B cell (primary cell): ENCODE measurements at regions not wholly inside any gene's neighbourhood (a gene's known extent, or its start where the extent isn't known, plus 50 kb on each side); places are given as distances from the start of the nearest gene placed in this dataset.

Experiments used
- ATAC-seq: fragments of 200-7000 bp; cut with Tn5 transposase; one replicate; pipeline ENCODE4 v1.10.0; 2021; ENCODE audit warnings: low read depth, mild to moderate bottlenecking, moderate number of reproducible peaks, moderate library complexity
- CTCF ChIA-PET: fragments of 350-600 bp; sonication (Branson Sonifier 250); formaldehyde crosslinking; loops from one replicate; lab custom pipeline; 2021; ENCODE audit warnings: antibody characterized with exemption, inconsistent platforms; lab: Charles Lee
- POLR2A ChIA-PET: fragments of 350-600 bp; sonication (Branson Sonifier 250); formaldehyde crosslinking; loops from one replicate; lab custom pipeline; 2021; ENCODE audit warnings: antibody characterized with exemption; lab: Charles Lee
- DNase-seq: peaks from one replicate; pipeline ENCODE4 v3.0.0; 2013
- H2AFZ ChIP-seq: 2 replicates; pipeline ENCODE4 v1.6.1; 2012; ENCODE audit warnings: mild to moderate bottlenecking, low read depth, low read length; ENCODE audit not compliant: insufficient read depth, poor library complexity, severe bottlenecking
- H3K27ac ChIP-seq, 2 donors: 1 replicate in 1 of 2; 2 replicates in 1 of 2; pipeline ENCODE4 v1.5.1; 2012 to 2013; ENCODE audit warnings: low read length in 2 of 2, mild to moderate bottlenecking in 2 of 2, moderate library complexity in 1 of 2
- H3K27me3 ChIP-seq, 4 experiments: fragments of 200-600 bp in 1 of 4; sonication (generic) in 1 of 4; replicated peaks in 1 of 4; 1 replicate in 2 of 4; 2 replicates in 2 of 4; pipeline versions ENCODE4 v1.6.1 to v1.7.0; 2013 to 2016; ENCODE audit warnings: low read length in 3 of 4, mild to moderate bottlenecking in 2 of 4, mixed read lengths in 1 of 4, moderate library complexity in 1 of 4; ENCODE audit not compliant: insufficient read depth in 4 of 4, control insufficient read depth in 3 of 4; ENCODE audit errors: control extremely low read depth in 1 of 4
- H3K36me3 ChIP-seq, 2 experiments: replicated peaks in 1 of 2; 1 replicate in 1 of 2; 2 replicates in 1 of 2; pipeline versions ENCODE4 v1.6.1 to v1.7.1; 2013; ENCODE audit warnings: low read length in 1 of 2; ENCODE audit not compliant: insufficient read depth in 2 of 2, control insufficient read depth in 1 of 2; ENCODE audit errors: control extremely low read depth in 1 of 2, extremely low read depth in 1 of 2
- H3K4me1 ChIP-seq, 2 donors: fragments of 200-600 bp in 1 of 2; sonication (generic) in 1 of 2; 1 replicate in 1 of 2; 2 replicates in 1 of 2; pipeline versions ENCODE4 v1.5.1 to v1.6.1; 2013 to 2017; ENCODE audit warnings: low read length in 2 of 2; ENCODE audit not compliant: control insufficient read depth in 2 of 2, insufficient read depth in 2 of 2
- H3K4me2 ChIP-seq: replicated peaks from 2 replicates; pipeline ENCODE3; 2012; ENCODE audit warnings: mild to moderate bottlenecking, low read depth, low read length; ENCODE audit not compliant: poor library complexity, severe bottlenecking
- H3K4me3 ChIP-seq, 5 experiments: fragments of 200-600 bp in 1 of 5; sonication (generic) in 1 of 5; 1 replicate in 3 of 5; 2 replicates in 2 of 5; pipeline versions ENCODE4 v1.5.1 to v1.7.0; 2011 to 2016; ENCODE audit warnings: low read length in 4 of 5, mild to moderate bottlenecking in 4 of 5, low read depth in 2 of 5, control low read depth in 1 of 5, moderate library complexity in 1 of 5; ENCODE audit not compliant: insufficient read depth in 1 of 5; ENCODE audit errors: control extremely low read depth in 1 of 5, extremely low read depth in 1 of 5
- H3K79me2 ChIP-seq: fragments of 200-600 bp; sonication (generic); one replicate; pipeline ENCODE4 v1.6.0; 2016; ENCODE audit warnings: low read length; ENCODE audit not compliant: control insufficient read depth, insufficient read depth
- H3K9ac ChIP-seq: fragments of 200-600 bp; sonication (generic); 2 replicates; pipeline ENCODE4 v1.6.1; 2017; ENCODE audit warnings: mild to moderate bottlenecking, low read length, moderate library complexity
- H3K9me3 ChIP-seq, 3 donors: one replicate each; pipeline versions ENCODE4 v1.6.1 to v1.7.1; 2013; ENCODE audit warnings: low read length in 2 of 3; ENCODE audit not compliant: control insufficient read depth in 2 of 3, insufficient read depth in 1 of 3; ENCODE audit errors: control extremely low read depth in 1 of 3
- H4K20me1 ChIP-seq: 2 replicates; pipeline ENCODE4 v1.6.0; 2012; ENCODE audit warnings: mild to moderate bottlenecking, low read length; ENCODE audit not compliant: insufficient read depth, control insufficient read depth, poor library complexity, severe bottlenecking
- H3K27ac Mint-ChIP-seq: one replicate; pipeline ENCODE4 v1.8.0; 2021; ENCODE audit warnings: mixed read lengths
- H3K27me3 Mint-ChIP-seq: one replicate; pipeline ENCODE4 v1.8.0; 2021; ENCODE audit warnings: mixed read lengths
- H3K4me1 Mint-ChIP-seq: one replicate; pipeline ENCODE4 v1.8.0; 2021; ENCODE audit warnings: mixed read lengths
- H3K4me3 Mint-ChIP-seq: one replicate; pipeline ENCODE4 v1.8.0; 2021; ENCODE audit warnings: mixed read lengths
- H3K9me3 Mint-ChIP-seq: one replicate; pipeline ENCODE4 v1.8.0; 2022; ENCODE audit warnings: mixed read lengths; ENCODE audit not compliant: insufficient read depth
- CTCF ChIP-seq: fragments of 200-600 bp; IDR thresholded peaks from one replicate; pipeline ENCODE4 v1.8.0; 2022; ENCODE audit warnings: antibody characterized with exemption, mild to moderate bottlenecking
- EZH2 ChIP-seq: IDR thresholded peaks from 2 replicates; pipeline ENCODE4 v1.6.1; 2012; ENCODE audit warnings: borderline replicate concordance, low read depth, mild to moderate bottlenecking, moderate library complexity, low read length; ENCODE audit not compliant: insufficient read depth, poor library complexity, severe bottlenecking
- WGBS: methylation state at CpG from one replicate; pipeline ENCODE4 v1.1.5; 2013; ENCODE audit warnings: missing lambda C conversion rate; ENCODE audit not compliant: insufficient coverage; 5-methylcytosine and 5-hydroxymethylcytosine counted together
- intact Hi-C: fragments of 100-400 bp; cut with micrococcal nuclease; formaldehyde crosslinking; loops from one replicate; pipeline ENCODE4 v1.10.0; 2022

GRCh38 chr1:219483530-219483929 is 129.4 kb downstream of the ZC3H11B start:
- H3K4me1 Mint-ChIP-seq = no peaks in the 10 kb centered on the region
- no peaks in the 10 kb centered on the region for H3K27me3 ChIP-seq
- no peak overlapping the region for H3K4me2 ChIP-seq
- H3K36me3 ChIP-seq = no peaks in the 10 kb centered on the region
- H3K9me3 ChIP-seq = peaks cover 0 to 4% (median 0%) of the 10 kb centered on the region in 3 donors
- H3K27ac ChIP-seq = no peak overlapping the region
- no peaks in the 10 kb centered on the region for H4K20me1 ChIP-seq
- intact Hi-C loops = no loop called here
- whole genome bisulfite sequencing = no CpG with 5 or more reads among the region's 1 CpG
- peaks cover 5% of the 10 kb centered on the region for H3K27me3 Mint-ChIP-seq
- TF ChIP-seq CTCF (no peak), EZH2 (no peak)
- no peak overlapping the region for H3K4me3 Mint-ChIP-seq
- no peak overlapping the region for H3K27ac Mint-ChIP-seq
- ATAC-seq (no peak), DNase-seq (no peak)
- H3K79me2 ChIP-seq = no peaks in the 10 kb centered on the region
- no peak overlapping the region for H2AFZ ChIP-seq
- no peak overlapping the region for H3K9ac ChIP-seq
- H3K9me3 Mint-ChIP-seq = peaks cover 3% of the 10 kb centered on the region
- ChIA-PET POLR2A (no interaction called here), CTCF (no interaction called here)
- H3K4me3 ChIP-seq = no peak overlapping the region
- H3K4me1 ChIP-seq = no peaks in the 10 kb centered on the region

- TF ChIP-seq CTCF (no peak), EZH2 (no peak)
- Histone ChIP-seq H3K9ac (no peak overlapping the region), H4K20me1 (no peaks in the 10 kb centered on the region), H3K79me2 (no peaks in the 10 kb centered on the region), H3K4me2 (no peak overlapping the region), H3K27me3 (no peaks in the 10 kb centered on the region), H3K9me3 (peaks cover 0 to 4% (median 0%) of the 10 kb centered on the region in 3 donors), H3K4me1 (no peaks in the 10 kb centered on the region), H3K27ac (no peak overlapping the region), H3K4me3 (no peak overlapping the region), H2AFZ (no peak overlapping the region), H3K36me3 (no peaks in the 10 kb centered on the region)
- whole genome bisulfite sequencing = 100% methylated on average over 7 of the region's 10 CpGs
- H3K4me3 Mint-ChIP-seq = no peak overlapping the region
- CTCF ChIA-PET = no interaction called here
- H3K27ac Mint-ChIP-seq = no peak overlapping the region
- no peak for DNase-seq
- no peak for ATAC-seq
- intact Hi-C loops = no loop called here
- H3K9me3 Mint-ChIP-seq = peaks cover 3% of the 10 kb centered on the region
- POLR2A ChIA-PET = no interaction called here
- H3K27me3 Mint-ChIP-seq = no peaks in the 10 kb centered on the region
- peaks cover 7% of the 10 kb centered on the region for H3K4me1 Mint-ChIP-seq
These were observed 132.9 kb downstream of the ZC3H11B start for GRCh38 chr1:219480011-219480410.
